HCT116 (cell line): ENCODE measurements at regions not wholly inside any gene's neighbourhood (a gene's known extent, or its start where the extent isn't known, plus 50 kb on each side); places are given as distances from the start of the nearest gene placed in this dataset.

ENCODE experiments used
- ATAC-seq: fragments of 200-7000 bp; cut with Tn5 transposase; 2 replicates; pipeline ENCODE4 v1.9.1; 2020; ENCODE audit warnings: mild to moderate bottlenecking, moderate library complexity
- BruUV-seq: library from RNA; stranded (reverse); fragments of 400-500 nt; replicated peaks from 2 replicates; lab custom pipeline; 2021; lab: Mats Ljungman, UMichigan
- CTCF ChIA-PET: fragments of 300-600 bp; sonication (Branson Sonifier 250); formaldehyde crosslinking; loops from one replicate; lab custom pipeline; 2021; ENCODE audit warnings: antibody characterized with exemption; lab: Charles Lee
- POLR2A ChIA-PET: fragments of 300-600, 350-600 bp; sonication (Branson Sonifier 250); formaldehyde crosslinking; loops from one replicate; lab custom pipeline; 2021; ENCODE audit warnings: antibody characterized with exemption; lab: Charles Lee
- RAD21 ChIA-PET, 2 experiments: fragments of 300-600 bp; sonication (Branson Sonifier 250); formaldehyde crosslinking; loops; one replicate each; lab custom pipeline; 2023; ENCODE audit warnings: low total read pairs in 2 of 2; ENCODE audit not compliant: uncharacterized antibody in 2 of 2, unreplicated experiment in 2 of 2, low non-redundant PET in 1 of 2; lab: Charles Lee
- DNase-seq: peaks from one replicate; pipeline ENCODE4 v3.0.0-alpha.2; 2010; ENCODE audit warnings: low read depth, low spot score
- H2AFZ ChIP-seq: fragments of 200-600 bp; shearing (Covaris generic), sonication (generic); 2 replicates; pipeline ENCODE4 v1.6.1; 2017; ENCODE audit warnings: low read depth, mixed run types, mixed read lengths, antibody characterized with exemption, low read length; ENCODE audit not compliant: poor library complexity, severe bottlenecking
- H3K27ac ChIP-seq: 2 replicates; pipeline ENCODE4 v1.5.1; 2012; ENCODE audit warnings: low read depth, low read length
- H3K27me3 ChIP-seq: fragments of 200-600 bp; sonication (generic); 2 replicates; pipeline ENCODE4 v1.6.1; 2016; ENCODE audit warnings: mixed run types, low read length, mixed read lengths; ENCODE audit not compliant: insufficient read depth
- H3K36me3 ChIP-seq, 2 experiments: fragments of 200-500 bp in 1 of 2; fragments of 200-600 bp in 1 of 2; sonication (Bioruptor generic) in 1 of 2; sonication (generic) in 1 of 2; 2 replicates each; pipeline versions ENCODE4 v1.5.1 to v1.6.1; 2014 to 2016; ENCODE audit warnings: low read length in 2 of 2, inconsistent platforms in 1 of 2, mixed read lengths in 1 of 2, mixed run types in 1 of 2; ENCODE audit not compliant: insufficient read depth in 2 of 2, control insufficient read depth in 1 of 2
- H3K4me1 ChIP-seq, 2 experiments: fragments of 200-600 bp in 1 of 2; sonication (generic) in 1 of 2; 2 replicates each; pipeline versions ENCODE4 v1.5.1 to v1.6.1; 2012 to 2017; ENCODE audit warnings: low read length in 2 of 2, inconsistent platforms in 1 of 2, mild to moderate bottlenecking in 1 of 2, mixed read lengths in 1 of 2, mixed run types in 1 of 2, moderate library complexity in 1 of 2; ENCODE audit not compliant: insufficient read depth in 2 of 2, control insufficient read depth in 1 of 2
- H3K4me2 ChIP-seq: fragments of 200-600 bp; sonication (generic); 2 replicates; pipeline ENCODE4 v1.6.1; 2017; ENCODE audit warnings: mixed run types, low read length, mixed read lengths
- H3K4me3 ChIP-seq, 2 experiments: fragments of 200-600 bp in 1 of 2; sonication (generic) in 1 of 2; replicated peaks in 1 of 2; 2 replicates each; pipeline ENCODE4 v1.5.1; 2011 to 2016; ENCODE audit warnings: low read length in 2 of 2, control low read depth in 1 of 2, low read depth in 1 of 2, mild to moderate bottlenecking in 1 of 2, mixed read lengths in 1 of 2, mixed run types in 1 of 2
- H3K79me2 ChIP-seq: fragments of 200-600 bp; sonication (generic); 2 replicates; pipeline ENCODE4 v1.6.1; 2017; ENCODE audit warnings: mild to moderate bottlenecking, mixed run types, low read length, moderate library complexity, mixed read lengths; ENCODE audit not compliant: insufficient read depth
- H3K9ac ChIP-seq: fragments of 200-600 bp; sonication (generic); 2 replicates; pipeline ENCODE4 v1.6.1; 2016; ENCODE audit warnings: low read length, mixed read lengths
- H3K9me2 ChIP-seq: fragments of 200-600 bp; sonication (generic), shearing (Covaris generic); 2 replicates; pipeline ENCODE4 v1.6.1; 2017; ENCODE audit warnings: mixed run types, mild to moderate bottlenecking, moderate library complexity; ENCODE audit not compliant: insufficient read depth
- H3K9me3 ChIP-seq, 2 experiments: fragments of 200-500 bp in 1 of 2; fragments of 200-600 bp in 1 of 2; sonication (Bioruptor generic) in 1 of 2; sonication (generic) in 1 of 2; 2 replicates each; pipeline ENCODE4 v1.6.1; 2014 to 2017; ENCODE audit warnings: low read length in 2 of 2, mixed read lengths in 2 of 2, inconsistent platforms in 1 of 2, low read depth in 1 of 2, mild to moderate bottlenecking in 1 of 2, mixed run types in 1 of 2, moderate library complexity in 1 of 2; ENCODE audit not compliant: control insufficient read depth in 1 of 2, insufficient read depth in 1 of 2
- H4K20me1 ChIP-seq: fragments of 200-600 bp; sonication (generic), shearing (Covaris generic); 2 replicates; pipeline ENCODE4 v1.6.1; 2017; ENCODE audit warnings: mixed run types, mild to moderate bottlenecking, moderate library complexity; ENCODE audit not compliant: insufficient read depth
- ATF3 ChIP-seq: IDR thresholded peaks from 2 replicates; pipeline ENCODE4 v1.6.1; 2012
- CBX3 ChIP-seq: IDR thresholded peaks from 2 replicates; pipeline ENCODE4 v1.6.1; 2012; ENCODE audit warnings: low read depth
- CEBPB ChIP-seq: IDR thresholded peaks from 2 replicates; pipeline ENCODE4 v1.6.1; 2012; ENCODE audit warnings: low read depth
- ELF1 ChIP-seq: IDR thresholded peaks from 2 replicates; pipeline ENCODE4 v1.6.1; 2012; ENCODE audit warnings: low read depth, borderline replicate concordance
- EZH2phosphoT487 ChIP-seq: fragments of 200-600 bp; IDR thresholded peaks from 2 replicates; pipeline ENCODE4 v1.6.1; 2018; ENCODE audit warnings: antibody characterized with exemption, borderline replicate concordance
- POLR2A ChIP-seq: IDR thresholded peaks from 2 replicates; pipeline ENCODE4 v1.7.0; 2011; ENCODE audit warnings: borderline replicate concordance; ENCODE audit not compliant: insufficient read depth, insufficient read length; ENCODE audit errors: extremely low read depth
- RAD21 ChIP-seq: IDR thresholded peaks from 2 replicates; pipeline ENCODE4 v1.6.1; 2012; ENCODE audit warnings: low read depth, mild to moderate bottlenecking
- SIN3A ChIP-seq: IDR thresholded peaks from 2 replicates; pipeline ENCODE4 v1.6.1; 2012; ENCODE audit warnings: low read depth
- YY1 ChIP-seq: IDR thresholded peaks from 2 replicates; pipeline ENCODE4 v1.6.1; 2011; ENCODE audit warnings: low read length, low read depth, moderate library complexity, mild to moderate bottlenecking; ENCODE audit not compliant: insufficient replicate concordance; ENCODE audit errors: extremely low read depth
- ZBTB33 ChIP-seq: IDR thresholded peaks from 2 replicates; pipeline ENCODE4 v1.6.1; 2011; ENCODE audit warnings: mild to moderate bottlenecking, low read length, moderate library complexity; ENCODE audit not compliant: insufficient replicate concordance; ENCODE audit errors: extremely low read depth
- ZFX ChIP-seq: fragments of 450-650 bp; IDR thresholded peaks from 2 replicates; pipeline ENCODE4 v1.6.1; 2017
- ZNF274 ChIP-seq: fragments of 200-500 bp; sonication (Bioruptor generic); IDR thresholded peaks from 2 replicates; pipeline ENCODE4 v1.6.1; 2014; ENCODE audit warnings: mild to moderate bottlenecking, low read depth, low read length, inconsistent platforms
- intact Hi-C: fragments of 100-400 bp; cut with micrococcal nuclease; formaldehyde crosslinking; loops from 2 replicates; pipeline ENCODE4 v1.10.0; 2022

DNA sequence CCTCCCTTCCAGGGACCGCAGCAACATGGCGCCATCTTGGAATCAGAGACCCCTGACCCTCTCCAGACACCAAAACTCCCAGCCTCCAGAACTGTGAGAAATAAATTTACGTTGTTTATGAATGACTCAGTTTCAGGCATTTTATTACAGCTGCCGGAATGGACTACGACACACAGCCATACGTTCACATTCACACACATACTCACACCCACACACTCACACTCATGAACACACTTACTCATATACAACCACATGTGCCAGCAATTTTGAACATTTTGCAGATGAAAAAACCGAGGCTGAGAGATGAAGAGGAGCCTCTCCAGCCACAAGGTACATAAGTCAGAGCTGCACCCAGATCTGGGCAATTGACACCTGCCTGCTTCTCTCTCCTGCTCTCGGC is 151.0 kb upstream of the RAB4A start:
- peaks cover 5 to 12% of the 10 kb centered on the region in 2 experiments; a peak in 3 of 4 replicates for H3K4me1 ChIP-seq
- no peaks in the 10 kb centered on the region for H3K9me2 ChIP-seq
- no TSS peak for BruUV-seq
- H3K27ac ChIP-seq: no peak overlapping the region
- H3K27me3 ChIP-seq: no peaks in the 10 kb centered on the region
- H3K9me3 ChIP-seq: no peaks in the 10 kb centered on the region
- H2AFZ ChIP-seq: no peak overlapping the region
- ChIA-PET CTCF (no interaction called here), RAD21 (no interaction called here), POLR2A (no interaction called here)
- H3K36me3 ChIP-seq: no peaks in the 10 kb centered on the region
- no peak for ATAC-seq
- intact Hi-C loops: no loop called here
- H4K20me1 ChIP-seq: no peaks in the 10 kb centered on the region
- TF ChIP-seq POLR2A: no peak
- no peak for TF ChIP-seq ZBTB33
- TF ChIP-seq SIN3A: no peak
- no peak for TF ChIP-seq YY1
- no peak overlapping the region for H3K9ac ChIP-seq
- no peak overlapping the region for H3K4me2 ChIP-seq
- DNase-seq: no peak
- H3K79me2 ChIP-seq: no peaks in the 10 kb centered on the region
- no peak overlapping the region for H3K4me3 ChIP-seq

- H3K9me2 ChIP-seq: no peaks in the 10 kb centered on the region
- intact Hi-C loops: no loop called here
- no peaks in the 10 kb centered on the region for H3K36me3 ChIP-seq
- H2AFZ ChIP-seq: no peak overlapping the region
- H3K9me3 ChIP-seq: no peaks in the 10 kb centered on the region
- no peak for DNase-seq
- no peak overlapping the region for H3K4me2 ChIP-seq
- no peaks in the 10 kb centered on the region for H3K79me2 ChIP-seq
- CTCF ChIA-PET: no interaction called here
- no peak for ATAC-seq
- peaks cover 5 to 12% of the 10 kb centered on the region in 2 experiments; a peak in 3 of 4 replicates for H3K4me1 ChIP-seq
- H4K20me1 ChIP-seq: no peaks in the 10 kb centered on the region
- BruUV-seq: no TSS peak
- POLR2A ChIA-PET: no interaction called here
- no peak overlapping the region for H3K27ac ChIP-seq
- no peak overlapping the region for H3K9ac ChIP-seq
- H3K4me3 ChIP-seq: no peak overlapping the region
- no peaks in the 10 kb centered on the region for H3K27me3 ChIP-seq
- RAD21 ChIA-PET: no interaction called here
- TF ChIP-seq ZNF274 (no peak), RAD21 (no peak), YY1 (no peak), SIN3A (no peak), POLR2A (no peak), ZBTB33 (no peak), ATF3 (no peak), ELF1 (no peak), EZH2phosphoT487 (no peak), ZFX (no peak), CBX3 (no peak), CEBPB (no peak)
Observed at GRCh38 chr1:229121845-229122436, 149.0 kb upstream of the RAB4A start.
